Liver (tissue), 3 donors: ENCODE measurements at regions not wholly inside any gene's neighbourhood (a gene's known extent, or its start where the extent isn't known, plus 50 kb on each side); places are given as distances from the start of the nearest gene placed in this dataset.

ENCODE experiments used
- CTCF ChIP-seq: fragments of 150-350 bp; IDR thresholded peaks from 2 replicates; pipeline ENCODE4 v1.5.1; 2017; ENCODE audit warnings: improper control_type of control experiment, low read depth, low read length; ENCODE audit not compliant: missing input control
- RXRA ChIP-seq, 2 donors: IDR thresholded peaks; 2 replicates each; pipeline ENCODE4 v1.6.1; 2017 to 2018; ENCODE audit warnings: antibody characterized with exemption in 2 of 2, mild to moderate bottlenecking in 1 of 2
- ZBTB33 ChIP-seq: IDR thresholded peaks from 2 replicates; pipeline ENCODE4 v1.6.1; 2016; ENCODE audit warnings: antibody characterized with exemption
- donor health status: healthy.
- donor health status: healthy.

- no peak for TF ChIP-seq CTCF
- TF ChIP-seq ZBTB33 = no peak
- TF ChIP-seq RXRA (IDR thresholded peaks at IDR 0.05) = no peak
Measured at GRCh38 chr4:67380154-67380553, 165.1 kb downstream of the CENPC start.
